ENCODE measurements at regions not wholly inside any gene's neighbourhood (a gene's known extent, or its start where the extent isn't known, plus 50 kb on each side); places are given as distances from the start of the nearest gene placed in this dataset.
"Not testable (repeated sequence)": the region's sequence is repeated elsewhere in the genome, so short reads cannot be mapped to it uniquely, and the experiment has no call there.

GRCh38 chr6:111925296-111925695, 52.0 kb upstream of the FYN start:
- CTCF ChIA-PET, result no interaction called here
- POLR2A ChIA-PET, result no interaction called here

- POLR2A ChIA-PET, result no interaction called here
These were observed 53.6 kb upstream of the FYN start for GRCh38 chr6:111926731-111927302.

GRCh38 chr6:111927321-111927720, 54.1 kb upstream of the FYN start:
- CTCF ChIA-PET, result no interaction called here
- POLR2A ChIA-PET, result no interaction called here

More at GRCh38 chr6:111926731-111927302, 53.6 kb upstream of the FYN start:
- CTCF ChIA-PET, result no interaction called here

GRCh38 chr6:111928139-111928538, 54.9 kb upstream of the FYN start:
- POLR2A ChIA-PET, result no interaction called here
- CTCF ChIA-PET, result no interaction called here

GRCh38 chr6:111934611-111935010, 61.4 kb upstream of the FYN start:
- CTCF ChIA-PET, POLR2A ChIA-PET: not testable (repeated sequence)

GRCh38 chr6:111936718-111937117, 63.5 kb upstream of the FYN start:
- ChIA-PET CTCF (no interaction called here), POLR2A (no interaction called here)

GRCh38 chr6:111938710-111939109, 65.5 kb upstream of the FYN start:
- POLR2A ChIA-PET, result no interaction called here

GRCh38 chr6:111939902-111940301, 66.7 kb upstream of the FYN start:
- ChIA-PET POLR2A (no interaction called here), CTCF (no interaction called here)

More at GRCh38 chr6:111938710-111939109, 65.5 kb upstream of the FYN start:
- CTCF ChIA-PET, result no interaction called here

GRCh38 chr6:111940801-111941200, 67.5 kb upstream of the FYN start:
- CTCF ChIA-PET, result no interaction called here
- POLR2A ChIA-PET, result no interaction called here

GRCh38 chr6:111941686-111942330, 68.6 kb upstream of the FYN start:
- CTCF ChIA-PET, result no interaction called here
- POLR2A ChIA-PET, result no interaction called here

- CTCF ChIA-PET, result no interaction called here
- POLR2A ChIA-PET, result no interaction called here
These were observed 69.3 kb upstream of the FYN start for GRCh38 chr6:111942561-111942960.

GRCh38 chr6:111943266-111943665, 70.0 kb upstream of the FYN start:
- POLR2A ChIA-PET, result no interaction called here

GRCh38 chr6:111943726-111944125, 70.5 kb upstream of the FYN start:
- POLR2A ChIA-PET, result no interaction called here
- CTCF ChIA-PET, result no interaction called here

More at GRCh38 chr6:111943266-111943665, 70.0 kb upstream of the FYN start:
- CTCF ChIA-PET, result no interaction called here

- CTCF ChIA-PET, result no interaction called here
- POLR2A ChIA-PET, result no interaction called here
These were observed 71.3 kb upstream of the FYN start for GRCh38 chr6:111944541-111944940.

- POLR2A ChIA-PET, result no interaction called here
These were observed 76.3 kb upstream of the FYN start for GRCh38 chr6:111949546-111949945.

GRCh38 chr6:111949984-111950383, 76.7 kb upstream of the FYN start:
- POLR2A ChIA-PET, CTCF ChIA-PET: not testable (repeated sequence)

More at GRCh38 chr6:111949546-111949945, 76.3 kb upstream of the FYN start:
- CTCF ChIA-PET, result no interaction called here

GRCh38 chr6:111950661-111951496, 77.6 kb upstream of the FYN start:
- POLR2A ChIA-PET, result no interaction called here
- CTCF ChIA-PET, result no interaction called here

- POLR2A ChIA-PET, result no interaction called here
- CTCF ChIA-PET, result no interaction called here
These were observed 78.3 kb upstream of the FYN start for GRCh38 chr6:111951497-111952085.

- ChIA-PET POLR2A (no interaction called here), CTCF (no interaction called here)
These were observed 79.0 kb upstream of the FYN start for GRCh38 chr6:111952274-111952673.

- CTCF ChIA-PET, result no interaction called here
- POLR2A ChIA-PET, result no interaction called here
These were observed 79.7 kb upstream of the FYN start for GRCh38 chr6:111952821-111953540.

- CTCF ChIA-PET, result no interaction called here
These were observed 82.8 kb upstream of the FYN start for GRCh38 chr6:111956098-111956497.

More at GRCh38 chr6:111956098-111956497, 82.8 kb upstream of the FYN start:
- POLR2A ChIA-PET, result no interaction called here

All from activated CD8-positive, alpha-beta memory T cell treated with anti-CD3 and anti-CD28 coated beads for 36 hours (primary cell).